ENCODE measurements at regions not wholly inside any gene's neighbourhood (a gene's known extent, or its start where the extent isn't known, plus 50 kb on each side); places are given as distances from the start of the nearest gene placed in this dataset.

- Histone ChIP-seq H3K27ac (ENCODE audit: low read depth, low read length) (no peak overlapping the region), H3K4me1 (ENCODE audit: control insufficient read depth, insufficient read depth, low read length) (no peaks in the 10 kb centered on the region), H3K4me3 (ENCODE audit: low read length) (no peak overlapping the region), H3K9ac (ENCODE audit: low read length) (no peak overlapping the region), H3K27me3 (ENCODE audit: control insufficient read depth, insufficient read depth, low read length) (no peaks in the 10 kb centered on the region), H3K36me3 (ENCODE audit: control insufficient read depth, insufficient read depth, low read length) (no peaks in the 10 kb centered on the region)
Observed at GRCh38 chr6:167392631-167393316, 67.9 kb downstream of the TTLL2 start.

- Histone ChIP-seq H3K9ac (ENCODE audit: low read length) (no peak overlapping the region), H3K36me3 (ENCODE audit: control insufficient read depth, insufficient read depth, low read length) (no peaks in the 10 kb centered on the region), H3K4me3 (ENCODE audit: low read length) (no peak overlapping the region), H3K4me1 (ENCODE audit: control insufficient read depth, insufficient read depth, low read length) (no peaks in the 10 kb centered on the region), H3K27me3 (ENCODE audit: control insufficient read depth, insufficient read depth, low read length) (no peaks in the 10 kb centered on the region), H3K27ac (ENCODE audit: low read depth, low read length) (no peak overlapping the region)
Observed at GRCh38 chr6:167393731-167394130, 68.8 kb downstream of the TTLL2 start.

GRCh38 chr6:167394339-167394738 lies 69.5 kb downstream of the TTLL2 start:
- H3K27ac ChIP-seq (ENCODE audit: low read depth, low read length), result no peak overlapping the region
- no peak overlapping the region for H3K9ac ChIP-seq (ENCODE audit: low read length)
- no peaks in the 10 kb centered on the region for H3K4me1 ChIP-seq (ENCODE audit: control insufficient read depth, insufficient read depth, low read length)
- no peak overlapping the region for H3K4me3 ChIP-seq (ENCODE audit: low read length)
- H3K27me3 ChIP-seq (ENCODE audit: control insufficient read depth, insufficient read depth, low read length), result no peaks in the 10 kb centered on the region
- H3K36me3 ChIP-seq (ENCODE audit: control insufficient read depth, insufficient read depth, low read length), result no peaks in the 10 kb centered on the region

GRCh38 chr6:167394820-167395219 lies 69.9 kb downstream of the TTLL2 start:
- no peak overlapping the region for H3K27ac ChIP-seq (ENCODE audit: low read depth, low read length)
- no peak overlapping the region for H3K4me3 ChIP-seq (ENCODE audit: low read length)
- H3K9ac ChIP-seq (ENCODE audit: low read length), result no peak overlapping the region
- H3K36me3 ChIP-seq (ENCODE audit: control insufficient read depth, insufficient read depth, low read length), result no peaks in the 10 kb centered on the region
- H3K27me3 ChIP-seq (ENCODE audit: control insufficient read depth, insufficient read depth, low read length), result no peaks in the 10 kb centered on the region
- H3K4me1 ChIP-seq (ENCODE audit: control insufficient read depth, insufficient read depth, low read length), result no peaks in the 10 kb centered on the region

GRCh38 chr6:167396068-167396658 lies 71.3 kb downstream of the TTLL2 start:
- H3K4me1 ChIP-seq (ENCODE audit: control insufficient read depth, insufficient read depth, low read length), result no peaks in the 10 kb centered on the region
- no peak overlapping the region for H3K9ac ChIP-seq (ENCODE audit: low read length)
- H3K36me3 ChIP-seq (ENCODE audit: control insufficient read depth, insufficient read depth, low read length), result no peaks in the 10 kb centered on the region
- no peaks in the 10 kb centered on the region for H3K27me3 ChIP-seq (ENCODE audit: control insufficient read depth, insufficient read depth, low read length)
- no peak overlapping the region for H3K4me3 ChIP-seq (ENCODE audit: low read length)
- no peak overlapping the region for H3K27ac ChIP-seq (ENCODE audit: low read depth, low read length)

GRCh38 chr6:167396659-167397490 lies 72.0 kb downstream of the TTLL2 start:
- Histone ChIP-seq H3K4me1 (ENCODE audit: control insufficient read depth, insufficient read depth, low read length) (no peaks in the 10 kb centered on the region), H3K27me3 (ENCODE audit: control insufficient read depth, insufficient read depth, low read length) (no peaks in the 10 kb centered on the region), H3K27ac (ENCODE audit: low read depth, low read length) (no peak overlapping the region), H3K4me3 (ENCODE audit: low read length) (no peak overlapping the region), H3K36me3 (ENCODE audit: control insufficient read depth, insufficient read depth, low read length) (no peaks in the 10 kb centered on the region), H3K9ac (ENCODE audit: low read length) (no peak overlapping the region)

GRCh38 chr6:167397712-167398111 lies 72.8 kb downstream of the TTLL2 start:
- Histone ChIP-seq H3K27ac (ENCODE audit: low read depth, low read length) (no peak overlapping the region), H3K4me1 (ENCODE audit: control insufficient read depth, insufficient read depth, low read length) (no peaks in the 10 kb centered on the region), H3K27me3 (ENCODE audit: control insufficient read depth, insufficient read depth, low read length) (no peaks in the 10 kb centered on the region), H3K4me3 (ENCODE audit: low read length) (no peak overlapping the region), H3K36me3 (ENCODE audit: control insufficient read depth, insufficient read depth, low read length) (no peaks in the 10 kb centered on the region), H3K9ac (ENCODE audit: low read length) (no peak overlapping the region)

GRCh38 chr6:167398214-167399050 lies 73.5 kb downstream of the TTLL2 start:
- Histone ChIP-seq H3K4me1 (ENCODE audit: control insufficient read depth, insufficient read depth, low read length) (no peaks in the 10 kb centered on the region), H3K4me3 (ENCODE audit: low read length) (no peak overlapping the region), H3K27ac (ENCODE audit: low read depth, low read length) (no peak overlapping the region), H3K36me3 (ENCODE audit: control insufficient read depth, insufficient read depth, low read length) (no peaks in the 10 kb centered on the region), H3K9ac (ENCODE audit: low read length) (no peak overlapping the region), H3K27me3 (ENCODE audit: control insufficient read depth, insufficient read depth, low read length) (no peaks in the 10 kb centered on the region)

- H3K27ac ChIP-seq (ENCODE audit: low read depth, low read length), result no peak overlapping the region
- no peak overlapping the region for H3K4me3 ChIP-seq (ENCODE audit: low read length)
- no peak overlapping the region for H3K9ac ChIP-seq (ENCODE audit: low read length)
- H3K4me1 ChIP-seq (ENCODE audit: control insufficient read depth, insufficient read depth, low read length), result no peaks in the 10 kb centered on the region
- H3K27me3 ChIP-seq (ENCODE audit: control insufficient read depth, insufficient read depth, low read length), result no peaks in the 10 kb centered on the region
- H3K36me3 ChIP-seq (ENCODE audit: control insufficient read depth, insufficient read depth, low read length), result no peaks in the 10 kb centered on the region
Observed at GRCh38 chr6:167399051-167399387, 74.1 kb downstream of the TTLL2 start.

GRCh38 chr6:167399599-167399998 lies 74.7 kb downstream of the TTLL2 start:
- Histone ChIP-seq H3K9ac (ENCODE audit: low read length) (no peak overlapping the region), H3K4me3 (ENCODE audit: low read length) (no peak overlapping the region), H3K27me3 (ENCODE audit: control insufficient read depth, insufficient read depth, low read length) (no peaks in the 10 kb centered on the region), H3K36me3 (ENCODE audit: control insufficient read depth, insufficient read depth, low read length) (no peaks in the 10 kb centered on the region), H3K4me1 (ENCODE audit: control insufficient read depth, insufficient read depth, low read length) (no peaks in the 10 kb centered on the region), H3K27ac (ENCODE audit: low read depth, low read length) (no peak overlapping the region)

GRCh38 chr6:167400482-167401138 lies 75.7 kb downstream of the TTLL2 start:
- no peaks in the 10 kb centered on the region for H3K36me3 ChIP-seq (ENCODE audit: control insufficient read depth, insufficient read depth, low read length)

More at GRCh38 chr6:167400482-167401138, 75.7 kb downstream of the TTLL2 start:
- Histone ChIP-seq H3K4me1 (ENCODE audit: control insufficient read depth, insufficient read depth, low read length) (no peaks in the 10 kb centered on the region), H3K4me3 (ENCODE audit: low read length) (no peak overlapping the region), H3K27ac (ENCODE audit: low read depth, low read length) (no peak overlapping the region), H3K9ac (ENCODE audit: low read length) (no peak overlapping the region), H3K27me3 (ENCODE audit: control insufficient read depth, insufficient read depth, low read length) (no peaks in the 10 kb centered on the region)

Data from rectal smooth muscle tissue (tissue), 1 donor.